NCI-H1092 (cell line): ENCODE measurements at regions not wholly inside any gene's neighbourhood (a gene's known extent, or its start where the extent isn't known, plus 50 kb on each side); places are given as distances from the start of the nearest gene placed in this dataset.
"Not testable (repeated sequence)": the region's sequence is repeated elsewhere in the genome, so short reads cannot be mapped to it uniquely, and the experiment has no call there.

Experiments used
- DNase-seq: peaks from one replicate; lab custom pipeline; 2025; lab: John Stamatoyannopoulos, UW

- no peak for DNase-seq
These were observed 100.0 kb downstream of the ADRA2C start for GRCh38 chr4:3865986-3866812.

GRCh38 chr4:3866813-3867129 is 100.6 kb downstream of the ADRA2C start:
- DNase-seq = no peak

- no peak for DNase-seq
These were observed 101.4 kb downstream of the ADRA2C start for GRCh38 chr4:3867403-3868100.

DNA sequence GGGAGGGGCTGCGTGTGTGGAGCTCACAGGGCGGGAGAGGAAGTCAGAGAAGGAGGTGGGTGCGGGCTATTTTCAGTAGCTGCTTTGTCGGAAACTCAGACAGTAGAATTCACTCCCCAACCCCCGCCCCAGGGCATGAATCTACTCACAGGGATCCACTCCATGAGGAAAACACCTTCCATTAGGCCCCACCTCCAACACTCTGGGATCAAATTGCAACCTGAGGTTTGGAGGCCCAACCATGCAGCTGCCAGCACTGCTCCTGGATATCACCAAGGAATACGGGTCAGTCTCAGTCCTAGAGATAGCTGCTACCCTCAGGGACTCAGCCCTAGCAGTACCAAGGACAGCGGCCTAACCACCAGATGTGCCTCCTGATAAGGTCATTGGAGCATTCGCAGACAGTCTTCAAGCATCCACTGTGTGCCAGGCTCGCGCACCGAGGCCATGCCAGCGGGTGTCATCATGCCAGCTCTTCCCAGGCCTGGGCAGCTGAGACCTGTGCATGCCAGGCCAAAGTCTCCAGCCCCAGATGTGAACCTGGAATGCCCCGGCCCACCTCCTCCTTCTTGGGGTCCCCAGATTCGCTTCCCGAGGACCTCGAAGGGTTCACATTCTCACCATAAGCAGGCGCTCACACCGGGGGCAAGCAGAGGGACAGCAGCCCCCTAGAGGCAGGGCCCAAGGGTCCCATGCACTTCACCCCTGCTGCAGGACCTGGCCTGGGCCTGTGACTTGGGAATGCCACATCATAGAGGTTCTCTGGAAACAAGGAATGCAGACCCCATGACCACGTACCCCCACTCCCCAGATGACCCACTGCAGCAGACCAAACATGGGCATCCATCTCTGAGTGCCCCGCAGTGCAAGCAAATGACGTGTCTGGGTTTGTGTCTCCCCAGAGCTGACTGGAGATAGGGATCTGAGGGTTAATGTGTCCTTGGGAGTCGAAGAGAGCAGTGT is 102.3 kb downstream of the ADRA2C start:
- no peak for DNase-seq

DNA sequence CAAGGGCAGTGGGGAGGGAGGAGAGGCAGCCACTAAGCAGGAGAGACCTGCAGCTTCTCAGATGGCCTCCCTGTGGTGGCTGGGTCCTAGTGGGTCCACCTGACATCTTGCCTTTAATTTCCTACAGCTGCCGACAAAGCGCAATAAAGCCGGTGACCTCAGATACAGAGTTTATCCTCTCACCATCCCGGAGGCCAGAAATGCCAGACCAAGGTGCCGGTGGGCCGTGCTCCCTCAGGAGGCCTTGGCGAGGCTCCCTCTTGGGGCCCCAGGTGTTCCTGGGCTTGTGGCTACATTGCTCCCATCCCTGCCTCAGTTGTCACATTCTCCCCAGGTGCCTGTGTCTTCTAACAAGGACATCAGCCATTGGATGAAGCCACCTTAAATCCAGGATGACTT is 103.0 kb downstream of the ADRA2C start:
- DNase-seq = no peak

- no peak for DNase-seq
These were observed 103.7 kb downstream of the ADRA2C start for GRCh38 chr4:3869661-3870566.

DNA sequence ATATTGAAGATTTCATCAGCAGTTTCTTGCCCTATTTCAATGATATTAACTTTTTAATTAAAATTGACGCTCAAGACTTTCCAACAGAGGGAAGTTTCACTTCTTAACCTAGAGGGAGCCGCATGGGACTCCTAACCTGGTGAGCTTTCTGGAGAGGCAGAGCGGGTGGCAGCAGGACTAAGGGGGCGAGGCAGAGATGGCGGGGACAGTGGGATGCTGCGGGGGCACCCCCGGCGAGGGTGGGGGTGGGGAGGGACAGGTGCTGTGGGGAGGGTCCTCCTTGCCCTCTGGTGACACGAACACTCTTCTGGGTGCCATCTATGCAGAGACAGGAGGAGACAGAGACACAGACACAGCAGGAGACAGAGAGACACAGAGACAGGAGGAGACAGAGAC is 104.4 kb downstream of the ADRA2C start:
- no peak for DNase-seq

GRCh38 chr4:3871181-3871852 is 105.1 kb downstream of the ADRA2C start:
- DNase-seq = peak; percentile 28

DNA sequence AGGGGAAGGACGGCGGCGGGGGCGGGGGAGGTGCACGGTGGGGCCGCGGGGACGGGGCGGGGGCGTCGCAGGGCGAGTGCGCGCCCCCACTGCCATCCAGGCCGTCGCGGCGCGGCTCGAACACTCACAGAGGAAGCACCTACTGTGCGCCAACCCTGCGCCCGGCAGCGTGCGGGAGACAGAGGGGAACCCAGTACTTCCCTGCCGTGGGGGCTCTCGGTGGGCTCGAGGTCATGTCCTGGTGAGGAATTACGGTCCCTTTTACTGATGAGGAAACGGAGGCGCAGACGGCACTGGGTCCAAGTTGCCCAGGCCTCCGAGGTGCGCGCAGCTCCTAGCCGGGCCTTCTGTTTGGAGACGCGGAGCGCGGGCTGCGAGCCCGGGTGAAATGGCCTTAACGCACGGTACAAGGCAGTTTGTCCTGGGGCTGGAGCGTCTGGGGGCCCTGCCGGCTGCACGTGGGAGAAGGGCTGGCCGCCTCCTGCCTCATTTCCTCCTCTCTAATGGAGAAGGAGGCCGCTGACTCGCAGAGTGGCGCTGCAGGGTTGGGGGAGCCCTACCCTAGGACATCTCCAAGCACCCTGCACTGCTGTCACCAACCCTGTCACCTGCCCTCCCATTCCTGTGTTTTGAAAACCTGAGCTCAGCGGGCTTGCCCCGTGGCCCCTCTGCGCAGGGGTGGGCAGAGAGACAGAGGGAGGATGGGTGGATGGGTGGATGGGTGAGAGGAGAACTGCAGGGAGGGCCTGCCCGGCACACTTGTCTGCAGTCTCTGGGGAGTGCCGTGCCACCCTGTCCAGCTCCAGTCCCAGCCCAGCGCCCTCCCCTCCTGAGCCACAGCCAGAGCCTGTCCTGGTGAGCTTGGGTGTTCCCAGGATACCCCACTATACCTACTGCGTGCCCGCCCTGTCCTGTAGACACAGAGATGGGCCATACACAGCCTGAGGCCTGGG is 106.0 kb downstream of the ADRA2C start:
- no peak for DNase-seq

- DNase-seq = no peak
These were observed 106.7 kb downstream of the ADRA2C start for GRCh38 chr4:3872834-3873313.

GRCh38 chr4:3873408-3874027 is 107.3 kb downstream of the ADRA2C start:
- DNase-seq = no peak

- no peak for DNase-seq
These were observed 107.8 kb downstream of the ADRA2C start for GRCh38 chr4:3874028-3874415.

GRCh38 chr4:3874525-3875110 is 108.4 kb downstream of the ADRA2C start:
- no peak for DNase-seq

DNA sequence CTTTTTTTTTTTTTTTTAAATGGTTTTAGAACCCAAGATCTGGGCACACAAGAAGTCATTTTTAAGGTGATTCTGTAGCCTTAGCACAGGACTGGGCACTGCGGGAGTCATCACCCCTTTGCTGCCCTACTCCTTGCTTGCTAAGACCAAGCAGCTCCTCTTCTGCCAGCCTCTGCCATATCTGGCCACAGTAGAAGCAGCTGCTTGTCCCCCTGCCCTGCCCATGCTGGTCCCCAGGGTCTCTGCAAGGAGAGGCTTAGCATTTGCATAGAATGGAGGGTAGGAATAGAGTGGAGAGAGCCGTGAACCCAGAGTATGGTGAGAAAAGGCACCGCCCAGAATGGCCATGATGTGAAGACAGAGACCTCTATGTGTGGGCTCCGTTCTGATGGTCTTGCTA is 109.3 kb downstream of the ADRA2C start:
- DNase-seq = no peak

- DNase-seq = not testable (repeated sequence)
These were observed 110.1 kb downstream of the ADRA2C start for GRCh38 chr4:3876057-3876845.

DNA sequence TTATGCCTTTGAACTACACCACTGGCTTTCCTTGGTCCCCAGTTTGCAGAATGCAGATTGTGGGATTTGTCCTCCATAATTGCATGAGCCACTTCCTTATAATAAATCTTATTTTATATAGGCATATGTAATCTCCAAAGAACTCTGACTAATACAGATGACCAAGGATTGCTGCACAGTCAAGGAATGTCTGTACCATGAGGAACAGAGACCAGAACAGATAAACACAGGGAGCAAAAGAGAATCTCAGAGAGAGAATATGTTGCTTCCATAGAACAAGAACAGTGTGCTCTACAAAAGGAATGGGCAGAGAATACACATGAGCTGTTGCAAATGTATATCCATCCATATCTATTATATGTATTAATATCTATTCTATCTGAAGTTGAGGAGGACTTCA is 111.1 kb downstream of the ADRA2C start:
- DNase-seq = no peak

GRCh38 chr4:3877868-3878267 is 111.7 kb downstream of the ADRA2C start:
- DNase-seq = no peak

- DNase-seq = no peak
These were observed 112.5 kb downstream of the ADRA2C start for GRCh38 chr4:3878678-3879077.
